ENCODE measurements at regions not wholly inside any gene's neighbourhood (a gene's known extent, or its start where the extent isn't known, plus 50 kb on each side); places are given as distances from the start of the nearest gene placed in this dataset.
"Not testable (repeated sequence)": the region's sequence is repeated elsewhere in the genome, so short reads cannot be mapped to it uniquely, and the experiment has no call there.

GRCh38 chr10:108034829-108035228, 870.3 kb upstream of the SORCS1 start:
- TF ChIP-seq EZH2 (IDR thresholded peaks at IDR 0.05; ENCODE audit: borderline replicate concordance, insufficient read depth, low read length, poor library complexity, severe bottlenecking) (no peak), POLR2AphosphoS5 (IDR thresholded peaks at IDR 0.05) (no peak), EP300 (conservative IDR thresholded peaks at IDR 0.05; ENCODE audit: poor library complexity, severe bottlenecking) (no peak)
- Histone ChIP-seq H3K27ac (ENCODE audit: low read length) (no peak overlapping the region), H3K36me3 (ENCODE audit: insufficient read depth, low read length) (no peaks in the 10 kb centered on the region)

GRCh38 chr10:108033518-108033917, 869.0 kb upstream of the SORCS1 start:
- H3K4me3 ChIP-seq (ENCODE audit: low read length); H3K79me2 ChIP-seq (replicated peaks; ENCODE audit: insufficient read depth, low read length); H3K9me2 ChIP-seq (ENCODE audit: insufficient read depth, low read length); H3K4me2 ChIP-seq (ENCODE audit: low read length); H3F3A ChIP-seq (ENCODE audit: insufficient read depth, low read length, poor library complexity, severe bottlenecking); H3K27me3 ChIP-seq (ENCODE audit: insufficient read depth, low read depth, low read length); H2AFZ ChIP-seq (ENCODE audit: low read depth, low read length); H3K9me3 ChIP-seq (ENCODE audit: low read length); H3K36me3 ChIP-seq (ENCODE audit: insufficient read depth, low read length); H3K9ac ChIP-seq (ENCODE audit: low read length); H3K27ac ChIP-seq (ENCODE audit: low read length); H4K20me1 ChIP-seq (ENCODE audit: insufficient read depth): not testable (repeated sequence)

More at GRCh38 chr10:108034829-108035228, 870.3 kb upstream of the SORCS1 start:
- Histone ChIP-seq H3K4me2 (ENCODE audit: low read length) (no peak overlapping the region), H3K9me3 (ENCODE audit: low read length) (no peaks in the 10 kb centered on the region), H3K27me3 (ENCODE audit: insufficient read depth, low read depth, low read length) (no peaks in the 10 kb centered on the region), H3K9ac (ENCODE audit: low read length) (no peak overlapping the region), H4K20me1 (ENCODE audit: insufficient read depth) (no peaks in the 10 kb centered on the region), H3K9me2 (ENCODE audit: insufficient read depth, low read length) (no peaks in the 10 kb centered on the region), H2AFZ (ENCODE audit: low read depth, low read length) (no peak overlapping the region), H3K79me2 (replicated peaks; ENCODE audit: insufficient read depth, low read length) (no peaks in the 10 kb centered on the region), H3K4me3 (ENCODE audit: low read length) (no peak overlapping the region), H3F3A (ENCODE audit: insufficient read depth, low read length, poor library complexity, severe bottlenecking) (no peaks in the 10 kb centered on the region)

DNA sequence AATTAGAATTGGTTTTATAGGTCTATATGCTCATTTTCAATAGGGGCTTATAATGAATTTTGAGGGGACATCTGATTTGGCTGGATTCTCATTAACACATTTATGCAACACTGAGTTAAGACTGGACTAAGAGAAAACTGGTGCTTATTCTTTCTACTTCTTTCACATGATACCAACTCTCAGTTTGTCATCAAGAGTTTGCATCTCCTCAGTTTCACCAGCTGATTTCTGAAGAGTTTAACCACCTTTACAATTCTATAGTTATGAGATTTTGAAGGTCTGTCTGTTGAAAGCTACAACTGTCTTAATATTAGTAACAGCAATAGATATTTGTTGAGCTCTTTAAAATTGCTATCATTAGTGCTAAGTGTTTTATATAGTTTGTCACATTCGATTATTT, 867.0 kb upstream of the SORCS1 start:
- TF ChIP-seq POLR2AphosphoS5 (IDR thresholded peaks at IDR 0.05) (no peak), EP300 (conservative IDR thresholded peaks at IDR 0.05; ENCODE audit: poor library complexity, severe bottlenecking) (no peak), REST (IDR thresholded peaks at IDR 0.05; ENCODE audit: borderline replicate concordance) (no peak), MXI1 (conservative IDR thresholded peaks at IDR 0.05; ENCODE audit: poor library complexity, severe bottlenecking) (no peak), CTCF (IDR thresholded peaks at IDR 0.05; ENCODE audit: poor library complexity, severe bottlenecking) (no peak), TAF1 (IDR thresholded peaks at IDR 0.05; ENCODE audit: low read depth) (no peak), EZH2 (IDR thresholded peaks at IDR 0.05; ENCODE audit: borderline replicate concordance, insufficient read depth, low read length, poor library complexity, severe bottlenecking) (no peak), SMC3 (conservative IDR thresholded peaks at IDR 0.05; ENCODE audit: poor library complexity) (no peak), RAD21 (conservative IDR thresholded peaks at IDR 0.05) (no peak)
- Histone ChIP-seq H2AFZ (ENCODE audit: low read depth, low read length) (no peak overlapping the region), H3K9me2 (ENCODE audit: insufficient read depth, low read length) (no peaks in the 10 kb centered on the region), H3K27me3 (ENCODE audit: insufficient read depth, low read depth, low read length) (no peaks in the 10 kb centered on the region), H3F3A (ENCODE audit: insufficient read depth, low read length, poor library complexity, severe bottlenecking) (no peaks in the 10 kb centered on the region), H4K20me1 (ENCODE audit: insufficient read depth) (no peaks in the 10 kb centered on the region), H3K79me2 (replicated peaks; ENCODE audit: insufficient read depth, low read length) (no peaks in the 10 kb centered on the region), H3K4me3 (ENCODE audit: low read length) (no peak overlapping the region), H3K27ac (ENCODE audit: low read length) (no peak overlapping the region), H3K36me3 (ENCODE audit: insufficient read depth, low read length) (no peaks in the 10 kb centered on the region), H3K9me3 (ENCODE audit: low read length) (no peaks in the 10 kb centered on the region), H3K4me2 (ENCODE audit: low read length) (no peak overlapping the region), H3K9ac (ENCODE audit: low read length) (no peak overlapping the region)
